Stimulated activated CD8-positive, alpha-beta memory T cell treated with anti-CD3 and anti-CD28 coated beads, Interleukin-7, amount 100 ng/mL, for 4 hours (primary cell): ENCODE measurements at regions not wholly inside any gene's neighbourhood (a gene's known extent, or its start where the extent isn't known, plus 50 kb on each side); places are given as distances from the start of the nearest gene placed in this dataset.

Source experiments
- DNase-seq, 2 donors: peaks; one replicate each; pipeline ENCODE4 v3.0.0-alpha.2; 2020; ENCODE audit warnings: low read depth in 2 of 2

- DNase-seq = no peak
These were observed 144.0 kb upstream of the SUCLG2 start for GRCh38 chr3:67798412-67798811.

- DNase-seq = no peak
These were observed 137.2 kb upstream of the SUCLG2 start for GRCh38 chr3:67791620-67792019.

GRCh38 chr3:67790043-67790442, 135.6 kb upstream of the SUCLG2 start:
- peak; percentile 18 to 39 for DNase-seq

DNA sequence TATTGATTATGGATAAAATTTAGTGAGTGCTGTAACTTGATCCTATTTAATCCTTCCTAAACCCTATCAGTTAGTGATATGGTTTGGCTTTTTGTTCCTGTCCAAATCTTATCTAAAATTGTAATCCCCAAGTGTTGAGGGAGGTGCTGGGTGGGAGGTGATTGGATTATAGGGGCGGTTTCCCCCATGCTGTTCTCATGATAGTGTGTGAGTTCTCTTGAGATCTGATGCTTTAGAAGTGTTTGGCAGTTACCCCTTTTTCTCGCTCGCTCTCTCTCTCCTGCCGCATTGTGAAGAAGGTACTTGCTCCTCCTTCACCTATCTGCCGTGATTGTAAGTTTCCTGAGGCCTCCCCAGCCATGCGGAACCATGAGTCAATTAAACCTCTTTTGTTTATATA, 134.0 kb upstream of the SUCLG2 start:
- no peak for DNase-seq

GRCh38 chr3:67783281-67784250, 129.2 kb upstream of the SUCLG2 start:
- DNase-seq = no peak

DNA sequence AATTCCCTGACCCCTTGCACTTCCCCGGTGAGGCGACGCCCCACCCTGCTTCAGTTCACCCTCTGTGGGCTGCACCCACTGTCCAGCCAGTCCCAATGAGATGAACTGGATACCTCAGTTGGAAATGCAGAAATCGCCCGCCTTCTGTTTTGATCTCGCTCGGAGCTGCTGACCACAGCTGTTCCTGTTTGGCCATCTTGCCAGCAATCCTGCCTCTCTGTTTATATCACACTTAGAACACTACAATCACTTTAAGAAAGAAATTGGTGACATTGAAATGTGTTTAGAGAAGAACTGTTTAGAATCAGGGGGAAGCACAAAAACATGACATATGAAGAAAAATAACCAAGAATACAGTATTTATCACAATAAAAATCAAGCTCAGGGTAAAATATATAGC, 127.5 kb upstream of the SUCLG2 start:
- DNase-seq = no peak

- no peak for DNase-seq
These were observed 126.8 kb upstream of the SUCLG2 start for GRCh38 chr3:67781218-67781617.

GRCh38 chr3:67774676-67775075, 120.3 kb upstream of the SUCLG2 start:
- no peak for DNase-seq

DNA sequence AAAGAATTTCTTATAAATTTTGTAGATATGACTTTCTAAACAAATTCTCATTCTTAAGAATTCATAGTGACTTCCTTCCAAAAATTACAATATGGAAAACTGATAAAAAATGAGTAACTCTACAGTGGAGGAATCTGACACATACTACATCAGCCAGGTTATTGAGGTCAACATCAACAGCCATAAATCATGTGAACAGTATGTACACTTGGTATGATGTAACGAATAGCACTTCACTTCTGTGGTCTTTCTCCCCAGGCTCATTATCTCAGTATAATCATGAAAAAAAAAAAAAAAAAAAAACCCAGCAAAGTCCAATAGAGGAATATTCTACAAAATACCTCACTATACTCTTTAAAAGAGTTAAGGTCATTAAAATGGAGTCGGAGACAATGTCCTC, 111.2 kb upstream of the SUCLG2 start:
- DNase-seq = no peak

- no peak for DNase-seq
These were observed 90.9 kb upstream of the SUCLG2 start for GRCh38 chr3:67745296-67745695.

GRCh38 chr3:67744699-67745098, 90.3 kb upstream of the SUCLG2 start:
- no peak for DNase-seq

DNA sequence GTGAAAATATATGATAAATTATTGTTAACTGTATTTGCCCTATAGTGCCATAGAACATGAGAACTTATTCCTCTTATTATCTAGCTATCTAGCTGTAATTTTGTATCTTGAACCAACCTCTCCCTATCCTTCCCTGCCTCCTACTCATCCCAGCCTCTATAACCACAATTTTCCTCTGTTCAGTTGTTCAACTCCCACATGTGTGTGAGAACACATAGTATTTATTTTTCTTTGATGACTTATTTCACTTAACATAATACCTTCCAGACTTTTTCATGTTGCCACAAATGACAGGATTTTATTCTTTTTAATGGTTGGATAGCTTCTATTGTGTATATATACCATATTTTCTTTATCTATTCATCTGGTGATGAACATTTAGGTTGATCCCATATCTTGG, 85.4 kb upstream of the SUCLG2 start:
- no peak for DNase-seq

DNA sequence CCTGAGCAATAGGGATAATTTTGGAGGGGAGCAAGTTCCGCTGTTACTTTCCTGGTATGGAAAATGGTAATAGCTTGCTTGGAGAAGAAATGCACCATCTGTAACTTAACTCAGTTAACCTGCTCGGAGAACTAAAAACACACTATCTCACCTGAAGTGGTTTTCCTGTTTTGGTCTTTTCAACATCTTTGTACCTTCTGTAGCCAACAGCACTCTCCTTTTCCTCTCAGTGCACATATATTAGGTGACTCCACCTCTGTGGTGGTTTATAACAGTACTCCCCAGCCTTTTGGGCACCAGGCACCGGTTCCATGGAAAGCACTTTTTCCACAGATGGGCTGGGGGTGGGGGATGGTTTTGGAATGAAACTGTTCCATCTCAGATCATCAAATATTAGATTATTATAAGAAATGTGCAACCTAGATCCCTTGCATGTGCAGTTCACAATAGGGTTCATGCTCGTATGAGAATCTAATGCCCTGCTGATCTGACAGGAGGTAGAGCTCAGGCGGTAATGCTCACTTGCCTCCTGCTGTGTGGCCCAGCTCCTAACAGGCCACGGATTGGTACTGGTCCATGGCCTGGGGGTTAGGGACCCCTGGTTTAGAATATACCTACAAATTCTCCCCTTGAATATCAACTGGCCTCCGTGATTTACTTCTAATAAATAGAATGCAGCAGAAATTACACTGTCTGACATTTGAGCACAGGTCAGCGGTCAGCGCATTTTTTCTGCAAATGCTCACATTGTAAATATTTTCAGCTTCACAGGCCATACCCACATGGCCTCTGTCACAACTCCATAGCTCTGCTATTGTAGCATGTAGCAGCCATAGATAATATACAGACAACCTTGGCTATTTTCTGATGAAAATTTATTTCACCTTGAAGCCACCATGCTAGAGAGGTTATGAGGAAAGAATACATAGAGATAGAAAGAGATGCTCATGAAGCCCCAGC, 83.8 kb upstream of the SUCLG2 start:
- no peak for DNase-seq

GRCh38 chr3:67737140-67737539, 82.7 kb upstream of the SUCLG2 start:
- DNase-seq = no peak

GRCh38 chr3:67733269-67733950, 79.0 kb upstream of the SUCLG2 start:
- no peak for DNase-seq

DNA sequence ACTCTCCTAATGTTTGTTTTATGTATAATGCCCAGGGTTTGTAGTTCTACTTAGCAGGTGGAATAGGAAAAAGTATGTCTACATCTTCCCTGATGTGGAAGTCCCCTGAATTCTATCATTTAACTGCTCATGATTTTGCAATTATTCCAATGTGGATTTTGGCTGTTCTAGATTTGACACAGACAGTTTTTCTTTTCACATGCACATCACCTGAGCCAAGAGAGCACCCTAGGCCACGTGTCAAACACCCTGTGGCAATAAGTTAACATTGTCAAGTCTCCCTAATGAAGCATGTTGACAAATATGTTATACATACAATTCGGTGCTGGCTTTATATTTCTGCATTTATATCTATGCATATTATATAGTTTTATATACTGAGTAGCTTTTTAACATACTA, 70.0 kb upstream of the SUCLG2 start:
- no peak for DNase-seq

GRCh38 chr3:67723863-67724262, 69.5 kb upstream of the SUCLG2 start:
- DNase-seq = no peak

DNA sequence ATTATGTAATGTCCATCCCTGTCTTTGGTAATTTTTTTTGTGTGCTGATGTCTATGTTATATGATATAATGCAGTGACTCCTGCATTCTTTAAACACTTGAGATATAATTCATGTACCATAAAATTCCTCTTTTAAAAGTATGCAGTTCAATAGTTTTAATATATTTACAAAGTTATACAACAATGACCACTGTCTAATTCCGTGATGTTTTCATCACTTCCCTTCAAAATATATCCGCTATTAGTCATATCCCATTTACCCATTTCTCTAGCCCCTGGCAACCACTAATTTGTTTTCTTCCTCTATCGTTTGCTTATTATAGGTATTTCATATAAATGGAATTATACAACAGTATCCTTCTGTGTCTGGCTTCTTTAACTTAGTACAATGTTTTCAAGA, 64.9 kb upstream of the SUCLG2 start:
- no peak for DNase-seq

DNA sequence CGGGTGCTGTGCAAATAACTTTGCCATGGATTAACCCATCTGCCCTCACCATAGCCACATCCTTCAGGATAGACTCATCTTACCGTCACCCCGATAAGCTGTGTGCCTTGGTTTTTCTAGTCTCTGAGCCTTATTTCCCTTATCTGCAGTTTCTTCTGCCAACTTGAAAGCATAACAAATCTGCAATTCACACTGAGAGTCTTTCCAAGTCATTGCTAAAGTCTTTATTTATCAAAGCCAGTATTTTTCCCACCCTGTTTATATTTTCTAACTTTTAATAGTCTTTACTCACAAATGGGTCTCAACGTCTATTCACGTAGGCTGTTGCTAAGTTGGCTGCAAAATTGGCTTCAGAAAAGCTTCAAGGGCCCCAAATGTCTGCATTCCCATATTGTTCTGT, 61.6 kb upstream of the SUCLG2 start:
- no peak for DNase-seq

- no peak for DNase-seq
These were observed 59.5 kb upstream of the SUCLG2 start for GRCh38 chr3:67713764-67714469.

GRCh38 chr3:67712259-67712658, 57.8 kb upstream of the SUCLG2 start:
- DNase-seq = no peak
